ENCODE measurements at regions not wholly inside any gene's neighbourhood (a gene's known extent, or its start where the extent isn't known, plus 50 kb on each side); places are given as distances from the start of the nearest gene placed in this dataset.

DNA sequence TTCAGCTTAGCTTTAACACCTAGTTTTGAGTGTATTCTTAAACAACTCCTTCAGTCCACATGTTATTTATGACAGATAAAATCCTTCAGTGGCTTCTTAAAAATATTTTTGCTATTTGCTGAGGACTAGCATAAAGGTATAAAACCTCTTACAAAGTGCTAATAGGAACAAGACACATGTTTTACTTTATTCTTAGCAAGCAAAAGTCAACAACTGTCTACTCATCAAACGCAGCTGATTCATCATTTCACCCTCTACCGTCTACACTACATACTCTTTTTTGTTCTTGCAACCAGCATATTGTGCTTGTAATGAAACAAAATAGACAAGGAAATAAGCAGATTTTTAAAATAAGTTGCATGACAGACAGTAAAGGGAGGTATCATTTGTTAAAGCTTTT is 319.7 kb downstream of the SNX13 start:
- no peak overlapping the region for H3K4me3 ChIP-seq
- no peak for TF ChIP-seq EP300 (IDR thresholded peaks at IDR 0.05)
- TF ChIP-seq, protein P1, sequence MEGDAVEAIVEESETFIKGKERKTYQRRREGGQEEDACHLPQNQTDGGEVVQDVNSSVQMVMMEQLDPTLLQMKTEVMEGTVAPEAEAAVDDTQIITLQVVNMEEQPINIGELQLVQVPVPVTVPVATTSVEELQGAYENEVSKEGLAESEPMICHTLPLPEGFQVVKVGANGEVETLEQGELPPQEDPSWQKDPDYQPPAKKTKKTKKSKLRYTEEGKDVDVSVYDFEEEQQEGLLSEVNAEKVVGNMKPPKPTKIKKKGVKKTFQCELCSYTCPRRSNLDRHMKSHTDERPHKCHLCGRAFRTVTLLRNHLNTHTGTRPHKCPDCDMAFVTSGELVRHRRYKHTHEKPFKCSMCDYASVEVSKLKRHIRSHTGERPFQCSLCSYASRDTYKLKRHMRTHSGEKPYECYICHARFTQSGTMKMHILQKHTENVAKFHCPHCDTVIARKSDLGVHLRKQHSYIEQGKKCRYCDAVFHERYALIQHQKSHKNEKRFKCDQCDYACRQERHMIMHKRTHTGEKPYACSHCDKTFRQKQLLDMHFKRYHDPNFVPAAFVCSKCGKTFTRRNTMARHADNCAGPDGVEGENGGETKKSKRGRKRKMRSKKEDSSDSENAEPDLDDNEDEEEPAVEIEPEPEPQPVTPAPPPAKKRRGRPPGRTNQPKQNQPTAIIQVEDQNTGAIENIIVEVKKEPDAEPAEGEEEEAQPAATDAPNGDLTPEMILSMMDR (IDR thresholded peaks at IDR 0.05) = no peak
- no peak for TF ChIP-seq POLR2A (IDR thresholded peaks at IDR 0.05)
- WGBS, 2 donors = 65 to 66% methylated on average over 2 of the region's 2 CpGs

DNA sequence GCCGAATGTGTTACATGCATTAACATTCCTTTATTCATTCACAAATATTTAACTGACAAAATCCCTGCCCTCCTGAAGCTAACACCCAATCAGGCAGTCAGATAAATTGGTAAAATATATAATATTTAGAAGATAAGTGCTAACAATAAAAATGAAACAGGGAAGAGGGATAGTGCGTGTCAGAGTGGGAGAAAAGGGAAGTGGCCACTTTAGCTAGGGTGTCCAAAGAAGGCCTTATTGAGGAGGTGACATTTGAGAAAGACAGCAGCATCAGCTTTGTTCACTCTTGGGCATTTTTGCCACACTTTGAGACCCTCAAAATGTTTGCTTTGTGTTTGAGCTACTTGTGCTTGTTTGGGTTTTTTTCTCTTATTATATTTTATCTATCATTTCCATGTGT is 317.8 kb downstream of the SNX13 start:
- no peaks in the 10 kb centered on the region for H3K36me3 ChIP-seq
- no peaks in the 10 kb centered on the region for H3K9me3 ChIP-seq
- no peak for TF ChIP-seq POLR2A (IDR thresholded peaks at IDR 0.05)
- no peak for TF ChIP-seq EP300 (IDR thresholded peaks at IDR 0.05)
- TF ChIP-seq, protein P1 (IDR thresholded peaks at IDR 0.05) = no peak
- no peak for DNase-seq (ENCODE audit: low spot score in 2 of 2)
- H3K27me3 ChIP-seq = no peaks in the 10 kb centered on the region
- H3K27ac ChIP-seq = no peak overlapping the region
- peaks cover 0 to 15% (median 2%) of the 10 kb centered on the region in 4 donors for H3K4me1 ChIP-seq
- no peak overlapping the region for H3K4me3 ChIP-seq
- WGBS, 2 donors = 79 to 93% methylated on average over 2 of the region's 2 CpGs

More for the DNA sequence above, 319.7 kb downstream of the SNX13 start:
- no peaks in the 10 kb centered on the region for H3K9me3 ChIP-seq
- DNase-seq (ENCODE audit: low spot score in 2 of 2) = no peak
- no peak overlapping the region for H3K27ac ChIP-seq
- peaks cover 0 to 15% (median 2%) of the 10 kb centered on the region in 4 donors for H3K4me1 ChIP-seq
- no peaks in the 10 kb centered on the region for H3K36me3 ChIP-seq
- no peaks in the 10 kb centered on the region for H3K27me3 ChIP-seq

DNA sequence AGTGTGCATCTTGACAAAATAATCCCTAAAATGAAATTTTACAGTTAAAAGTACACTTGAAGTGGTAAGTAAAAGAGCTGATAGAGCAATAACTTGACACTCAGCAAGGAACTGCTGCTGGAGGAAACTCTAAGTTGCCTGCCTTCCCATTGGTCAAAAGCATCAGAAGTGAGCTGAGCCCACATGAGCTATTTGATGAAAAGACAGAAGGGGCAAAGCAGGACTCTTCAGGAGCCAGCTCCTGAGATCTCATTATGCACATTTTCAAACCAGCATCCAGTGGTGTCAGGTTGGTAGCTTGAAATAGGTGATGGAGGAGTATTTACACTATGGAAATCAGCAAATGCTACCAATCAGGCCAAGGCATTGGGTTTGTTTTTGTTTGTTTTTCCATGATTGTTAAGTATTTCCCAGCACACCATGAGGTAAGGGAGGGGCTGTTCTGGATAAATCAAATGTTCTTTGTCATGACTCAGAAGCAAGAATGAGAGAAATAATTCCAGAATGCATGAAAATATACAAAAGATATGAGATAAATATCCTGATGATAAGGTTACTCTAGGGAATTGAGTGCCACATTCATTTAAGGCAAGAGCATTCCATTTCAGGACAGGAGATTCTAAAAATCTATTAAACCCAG is 316.6 kb downstream of the SNX13 start:
- H3K9me3 ChIP-seq = no peaks in the 10 kb centered on the region
- H3K27me3 ChIP-seq = no peaks in the 10 kb centered on the region
- H3K4me3 ChIP-seq = no peak overlapping the region
- no peak for DNase-seq (ENCODE audit: low spot score in 2 of 2)
- TF ChIP-seq EP300 (IDR thresholded peaks at IDR 0.05) (no peak), POLR2A (IDR thresholded peaks at IDR 0.05) (no peak)
- TF ChIP-seq, protein P1 (IDR thresholded peaks at IDR 0.05) = no peak
- H3K27ac ChIP-seq = no peak overlapping the region
- H3K36me3 ChIP-seq = no peaks in the 10 kb centered on the region
- H3K4me1 ChIP-seq = peaks cover 0 to 15% (median 2%) of the 10 kb centered on the region in 4 donors

DNA sequence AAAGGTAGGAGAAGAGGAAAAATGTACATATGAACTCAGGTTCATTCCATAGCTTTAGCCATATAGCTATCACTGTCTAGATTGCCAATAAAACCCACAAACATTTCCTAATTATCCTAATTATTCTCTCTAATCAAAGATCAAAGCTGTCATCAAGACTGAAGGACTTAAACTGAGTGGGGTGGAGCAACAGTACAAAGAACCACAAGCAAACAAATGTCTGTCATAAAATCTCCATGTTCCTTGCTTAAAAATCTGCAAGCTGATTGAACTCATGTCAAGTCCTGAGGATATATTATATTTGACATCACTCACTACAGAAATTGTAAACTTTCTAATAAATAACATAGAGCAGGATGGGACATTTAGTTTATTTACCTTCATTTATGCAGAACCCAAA is 315.9 kb downstream of the SNX13 start:
- H3K9me3 ChIP-seq = no peaks in the 10 kb centered on the region
- H3K36me3 ChIP-seq = no peaks in the 10 kb centered on the region
- no peak for DNase-seq (ENCODE audit: low spot score in 2 of 2)
- no peak overlapping the region for H3K27ac ChIP-seq
- no peak overlapping the region for H3K4me3 ChIP-seq
- no peak for TF ChIP-seq POLR2A (IDR thresholded peaks at IDR 0.05)
- TF ChIP-seq, protein P1 (IDR thresholded peaks at IDR 0.05) = no peak
- TF ChIP-seq EP300 (IDR thresholded peaks at IDR 0.05) = no peak
- H3K4me1 ChIP-seq = peaks cover 0 to 15% (median 2%) of the 10 kb centered on the region in 4 donors
- H3K27me3 ChIP-seq = no peaks in the 10 kb centered on the region

DNA sequence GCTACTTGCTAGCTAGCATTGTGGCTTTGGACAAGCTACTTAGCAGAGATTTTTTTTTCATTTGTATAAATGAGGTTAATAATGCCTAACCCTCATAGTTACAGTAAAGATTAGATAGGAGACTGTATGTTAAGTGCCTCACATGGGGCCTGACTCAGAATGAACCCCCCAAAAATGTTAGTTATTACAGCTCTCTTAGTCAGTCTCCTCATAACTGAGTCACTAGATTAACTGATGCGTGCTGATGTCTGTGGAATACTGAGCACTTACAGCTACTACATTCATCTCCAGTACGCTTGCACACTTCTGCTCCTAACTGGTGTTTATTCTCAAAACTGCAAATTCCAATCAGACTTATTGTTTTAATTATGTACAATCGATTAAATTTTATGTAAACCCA is 315.3 kb downstream of the SNX13 start:
- H3K36me3 ChIP-seq = no peaks in the 10 kb centered on the region
- no peaks in the 10 kb centered on the region for H3K9me3 ChIP-seq
- H3K27me3 ChIP-seq = no peaks in the 10 kb centered on the region
- 59 to 70% methylated on average over 3 of the region's 3 CpGs for WGBS, 2 donors
- DNase-seq (ENCODE audit: low spot score in 2 of 2) = no peak
- TF ChIP-seq POLR2A (IDR thresholded peaks at IDR 0.05) (no peak), EP300 (IDR thresholded peaks at IDR 0.05) (no peak)
- TF ChIP-seq, protein P1 (IDR thresholded peaks at IDR 0.05) = no peak
- H3K4me3 ChIP-seq = no peak overlapping the region
- H3K4me1 ChIP-seq = peaks cover 0 to 15% (median 2%) of the 10 kb centered on the region in 4 donors
- no peak overlapping the region for H3K27ac ChIP-seq

Data from tibial nerve (tissue), 4 donors.